ENCODE measurements at regions not wholly inside any gene's neighbourhood (a gene's known extent, or its start where the extent isn't known, plus 50 kb on each side); places are given as distances from the start of the nearest gene placed in this dataset.

- no peak for TF ChIP-seq POLR2A (IDR thresholded peaks at IDR 0.05; ENCODE audit: low read length)
- TF ChIP-seq GATA1 (IDR thresholded peaks at IDR 0.05; ENCODE audit: low read depth, low read length), result no peak
These were observed 100.3 kb upstream of the PMAIP1 start for GRCh38 chr18:59799383-59800015.
